GM12891 (cell line): ENCODE measurements at regions not wholly inside any gene's neighbourhood (a gene's known extent, or its start where the extent isn't known, plus 50 kb on each side); places are given as distances from the start of the nearest gene placed in this dataset.

Experiments
- PAX5 ChIP-seq: IDR thresholded peaks from 2 replicates; pipeline ENCODE4 v1.6.1; 2011; ENCODE audit warnings: low read length, moderate library complexity, mild to moderate bottlenecking; ENCODE audit not compliant: insufficient read depth, severe bottlenecking
- POLR2A ChIP-seq: IDR thresholded peaks from 2 replicates; pipeline ENCODE4 v1.6.1; 2011; ENCODE audit warnings: low read depth, low read length, control low read depth
- POLR2AphosphoS5 ChIP-seq: IDR thresholded peaks from 2 replicates; pipeline ENCODE4 v1.6.1; 2011; ENCODE audit warnings: low read depth, low read length, control low read depth
- POU2F2 ChIP-seq: IDR thresholded peaks from 2 replicates; pipeline ENCODE4 v1.6.1; 2011; ENCODE audit warnings: low read depth, mild to moderate bottlenecking, control low read depth, low read length, moderate library complexity
- SPI1 ChIP-seq: IDR thresholded peaks from 2 replicates; pipeline ENCODE4 v1.6.1; 2011; ENCODE audit warnings: low read depth, low read length, control low read depth
- TAF1 ChIP-seq: IDR thresholded peaks from 2 replicates; pipeline ENCODE4 v1.6.1; 2011; ENCODE audit warnings: low read depth, low read length, control low read depth

GRCh38 chr9:26172301-26172700 lies 494.1 kb upstream of the TUSC1 start:
- TF ChIP-seq POLR2A (no peak), POLR2AphosphoS5 (no peak), TAF1 (no peak), PAX5 (no peak), POU2F2 (no peak), SPI1 (no peak)
